ENCODE measurements at regions not wholly inside any gene's neighbourhood (a gene's known extent, or its start where the extent isn't known, plus 50 kb on each side); places are given as distances from the start of the nearest gene placed in this dataset.
"Not testable (repeated sequence)": the region's sequence is repeated elsewhere in the genome, so short reads cannot be mapped to it uniquely, and the experiment has no call there.

DNA sequence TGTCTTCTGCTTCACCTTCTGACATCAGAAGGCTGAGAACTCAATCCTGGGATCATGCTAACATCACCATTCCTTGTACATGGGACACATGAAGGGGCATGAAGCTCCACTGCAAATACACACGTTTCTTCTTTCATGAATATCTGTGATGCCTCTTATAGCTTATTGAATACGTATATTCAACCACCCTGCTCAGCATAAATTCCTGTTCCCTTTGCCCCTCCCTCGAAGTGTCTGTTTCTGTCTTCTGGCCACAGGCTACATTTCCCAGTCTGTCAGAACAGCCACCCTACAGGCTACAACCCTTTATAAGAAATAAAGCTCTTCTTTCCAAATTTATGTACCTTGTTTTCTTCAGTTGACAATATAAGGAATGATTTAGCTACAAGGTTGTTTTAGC lies 201.3 kb upstream of the STS start:
- Mint-ChIP-seq H3K27ac (no peak overlapping the region), H3K9me3 (peaks cover 4% of the 10 kb centered on the region), H3K4me3 (no peak overlapping the region), H3K27me3 (no peaks in the 10 kb centered on the region), H3K4me1 (no peaks in the 10 kb centered on the region), H3K36me3 (peaks cover 4% of the 10 kb centered on the region)
- ATAC-seq (ENCODE audit: low read depth) = no peak
- no peak for DNase-seq (ENCODE audit: low spot score in 2 of 2)

DNA sequence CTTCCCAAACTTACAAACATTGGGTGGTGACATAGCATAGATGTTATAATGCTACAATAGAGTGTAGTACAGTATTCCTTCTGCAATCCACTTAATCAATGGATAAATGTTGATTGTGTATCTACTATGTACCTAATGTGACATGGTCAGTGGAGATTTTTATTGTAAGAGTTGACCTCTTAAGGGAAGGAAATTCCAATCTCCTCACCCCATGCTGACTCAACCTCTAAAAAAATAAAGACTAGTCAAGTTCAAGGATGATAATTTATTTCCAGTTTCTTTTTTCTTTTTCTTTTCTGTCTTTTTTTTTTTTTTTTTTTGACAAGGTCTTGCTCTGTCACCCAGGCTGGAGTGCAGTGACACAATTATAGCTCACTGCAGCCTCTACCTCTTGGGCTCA lies 206.5 kb upstream of the STS start:
- ATAC-seq (ENCODE audit: low read depth) (no peak), DNase-seq (ENCODE audit: low spot score in 2 of 2) (no peak)
- Mint-ChIP-seq H3K9me3 (no peaks in the 10 kb centered on the region), H3K27me3 (no peaks in the 10 kb centered on the region), H3K4me1 (no peaks in the 10 kb centered on the region), H3K36me3 (no peaks in the 10 kb centered on the region), H3K4me3 (no peak overlapping the region), H3K27ac (no peak overlapping the region)

DNA sequence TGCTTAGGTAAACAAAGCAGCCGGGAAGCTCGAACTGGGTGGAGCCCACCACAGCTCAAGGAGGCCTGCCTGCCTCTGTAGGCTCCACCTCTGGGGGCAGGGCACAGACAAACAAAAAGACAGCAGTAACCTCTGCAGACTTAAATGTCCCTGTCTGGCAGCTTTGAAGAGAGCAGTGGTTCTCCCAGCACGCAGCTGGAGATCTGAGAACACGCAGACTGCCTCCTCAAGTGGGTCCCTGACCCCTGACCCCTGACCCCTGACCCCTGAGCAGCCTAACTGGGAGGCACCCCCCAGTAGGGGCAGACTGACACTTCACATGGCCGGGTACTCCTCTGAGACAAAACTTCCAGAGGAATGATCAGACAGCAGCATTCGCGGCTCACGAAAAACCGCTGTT lies 214.6 kb upstream of the STS start:
- not testable (repeated sequence) for H3K4me3 Mint-ChIP-seq; H3K27ac Mint-ChIP-seq; H3K4me1 Mint-ChIP-seq; H3K9me3 Mint-ChIP-seq; H3K36me3 Mint-ChIP-seq; ATAC-seq (ENCODE audit: low read depth); H3K27me3 Mint-ChIP-seq; DNase-seq (ENCODE audit: low spot score in 2 of 2)

DNA sequence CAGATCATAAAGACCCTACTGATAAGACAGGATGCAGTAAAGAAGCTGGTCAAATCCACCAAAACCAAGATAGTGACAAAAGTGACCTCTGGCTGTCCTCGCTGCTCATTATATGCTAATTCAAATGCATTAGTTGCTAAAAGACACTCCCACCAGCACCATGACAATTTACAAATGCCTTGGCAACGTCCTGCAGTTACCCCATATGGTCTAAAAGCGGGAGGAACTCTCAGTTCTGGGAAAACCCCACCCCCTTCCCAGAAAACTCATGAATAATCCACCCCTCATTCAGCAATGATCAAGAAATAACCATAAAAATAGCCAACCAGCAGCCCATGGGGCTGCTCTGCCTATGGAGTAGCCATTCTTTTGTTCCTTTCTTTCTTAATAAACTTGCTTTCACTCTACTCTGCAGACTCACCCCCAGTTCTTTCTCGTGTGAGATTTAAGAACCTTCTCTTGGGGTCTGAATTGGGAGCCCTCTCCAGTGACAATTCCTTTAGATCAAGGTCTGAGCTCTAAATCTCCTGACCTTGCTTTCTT lies 217.1 kb upstream of the STS start:
- Mint-ChIP-seq H3K27ac (no peak overlapping the region), H3K4me1 (no peaks in the 10 kb centered on the region), H3K27me3 (no peaks in the 10 kb centered on the region), H3K9me3 (no peaks in the 10 kb centered on the region), H3K36me3 (no peaks in the 10 kb centered on the region), H3K4me3 (no peak overlapping the region)
- ATAC-seq (ENCODE audit: low read depth) = no peak
- DNase-seq (ENCODE audit: low spot score in 2 of 2) = no peak

DNA sequence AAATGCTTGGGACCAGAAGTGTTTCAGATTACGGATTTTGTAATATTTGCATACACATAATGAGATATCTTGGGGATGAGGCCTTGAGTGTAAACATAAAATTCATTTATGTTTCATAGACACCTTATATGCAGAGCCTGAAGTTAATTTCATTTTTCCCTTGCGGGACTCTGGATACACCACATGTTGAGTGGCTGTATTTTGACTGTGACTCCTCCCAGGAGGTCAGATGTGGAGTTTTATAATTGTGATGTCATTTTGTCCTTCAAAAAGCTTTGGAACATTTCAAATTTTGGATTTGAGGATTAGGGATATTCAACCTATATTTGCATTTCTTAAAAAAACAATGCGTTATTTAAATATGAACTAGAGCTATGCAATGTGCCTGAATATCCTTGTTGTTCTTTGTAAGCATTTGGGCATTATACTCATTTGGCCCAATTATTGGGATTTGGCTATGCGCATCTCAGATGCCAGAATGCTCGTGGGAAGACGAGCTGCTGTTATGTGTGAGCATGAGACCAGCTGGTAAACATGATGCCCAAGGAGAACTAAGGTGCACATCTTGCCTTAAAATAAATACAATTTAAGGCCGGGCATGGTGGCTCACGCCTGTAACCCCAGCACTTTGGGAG lies 223.0 kb upstream of the STS start:
- Mint-ChIP-seq H3K4me1 (no peaks in the 10 kb centered on the region), H3K27ac (no peak overlapping the region), H3K27me3 (no peaks in the 10 kb centered on the region), H3K4me3 (no peak overlapping the region), H3K36me3 (no peaks in the 10 kb centered on the region), H3K9me3 (no peaks in the 10 kb centered on the region)
- no peak for ATAC-seq (ENCODE audit: low read depth)
- DNase-seq (ENCODE audit: low spot score in 2 of 2) = no peak

DNA sequence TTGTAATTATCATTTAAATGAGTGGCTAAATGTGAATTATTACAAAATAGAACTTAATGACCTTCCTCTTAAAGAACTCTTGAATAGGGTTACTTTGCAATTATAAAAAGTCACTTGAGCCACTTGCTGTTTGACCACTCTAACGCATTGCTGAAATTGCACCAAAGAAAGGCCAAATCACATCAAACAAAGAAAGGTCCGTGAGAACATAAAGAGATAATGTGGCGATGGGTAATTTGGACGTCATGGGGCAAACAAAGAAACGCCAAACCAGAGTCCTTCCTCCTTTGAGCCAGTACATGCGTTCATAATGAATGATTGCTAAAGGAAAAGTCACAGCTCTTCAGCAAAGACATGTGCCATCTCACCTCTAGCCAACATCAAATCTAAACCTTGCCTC lies 229.8 kb upstream of the STS start:
- no peaks in the 10 kb centered on the region for H3K9me3 Mint-ChIP-seq
- no peaks in the 10 kb centered on the region for H3K27me3 Mint-ChIP-seq
- H3K4me1 Mint-ChIP-seq = no peaks in the 10 kb centered on the region
- DNase-seq (ENCODE audit: low spot score in 2 of 2) (no peak), ATAC-seq (ENCODE audit: low read depth) (no peak)
- no peak overlapping the region for H3K27ac Mint-ChIP-seq
- H3K36me3 Mint-ChIP-seq = no peaks in the 10 kb centered on the region
- no peak overlapping the region for H3K4me3 Mint-ChIP-seq

DNA sequence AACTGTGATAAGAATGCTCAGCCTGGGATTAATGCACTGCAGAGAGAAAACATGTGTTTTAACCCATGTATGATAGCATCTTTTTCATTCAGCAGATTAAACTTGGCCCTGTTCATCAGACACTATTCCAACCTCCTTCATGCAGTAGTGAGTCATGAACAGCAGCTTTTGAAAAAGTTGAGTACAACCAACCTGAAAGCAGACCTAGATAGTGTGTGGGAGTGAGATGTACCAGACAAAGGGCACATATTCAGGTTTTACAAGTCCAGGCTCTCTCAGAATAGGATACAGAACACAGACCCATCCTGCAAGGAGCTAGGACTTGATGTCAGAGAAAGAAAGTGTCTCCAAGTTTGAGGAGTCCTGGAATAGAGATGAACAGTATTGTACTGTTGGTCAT lies 237.3 kb upstream of the STS start:
- no peak overlapping the region for H3K27ac Mint-ChIP-seq
- ATAC-seq (ENCODE audit: low read depth) (no peak), DNase-seq (ENCODE audit: low spot score in 2 of 2) (no peak)
- H3K4me3 Mint-ChIP-seq = no peak overlapping the region
- no peaks in the 10 kb centered on the region for H3K27me3 Mint-ChIP-seq
- no peaks in the 10 kb centered on the region for H3K36me3 Mint-ChIP-seq
- H3K4me1 Mint-ChIP-seq = peaks cover 2% of the 10 kb centered on the region
- no peaks in the 10 kb centered on the region for H3K9me3 Mint-ChIP-seq

DNA sequence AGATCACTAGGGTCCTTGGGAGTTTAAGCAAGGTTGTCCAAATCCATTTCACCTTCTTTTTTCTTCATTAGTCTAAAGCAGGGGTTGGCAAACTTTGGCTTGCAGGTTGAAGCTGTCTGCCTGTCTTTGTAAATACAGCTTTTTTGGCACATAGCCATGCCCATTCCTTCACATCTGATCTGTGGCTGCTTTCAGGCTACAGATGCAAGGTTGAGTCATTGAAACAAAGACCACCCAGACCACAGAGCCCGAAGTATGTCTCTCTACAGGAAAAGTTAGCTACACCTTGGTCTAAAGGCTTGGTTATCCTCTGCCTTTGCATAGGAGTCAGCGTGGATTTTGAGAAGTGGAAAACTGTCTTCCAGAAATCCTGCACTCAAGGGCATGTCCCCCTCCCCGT lies 238.1 kb upstream of the STS start:
- Mint-ChIP-seq H3K4me3 (no peak overlapping the region), H3K27me3 (no peaks in the 10 kb centered on the region)
- ATAC-seq (ENCODE audit: low read depth) = no peak

DNA sequence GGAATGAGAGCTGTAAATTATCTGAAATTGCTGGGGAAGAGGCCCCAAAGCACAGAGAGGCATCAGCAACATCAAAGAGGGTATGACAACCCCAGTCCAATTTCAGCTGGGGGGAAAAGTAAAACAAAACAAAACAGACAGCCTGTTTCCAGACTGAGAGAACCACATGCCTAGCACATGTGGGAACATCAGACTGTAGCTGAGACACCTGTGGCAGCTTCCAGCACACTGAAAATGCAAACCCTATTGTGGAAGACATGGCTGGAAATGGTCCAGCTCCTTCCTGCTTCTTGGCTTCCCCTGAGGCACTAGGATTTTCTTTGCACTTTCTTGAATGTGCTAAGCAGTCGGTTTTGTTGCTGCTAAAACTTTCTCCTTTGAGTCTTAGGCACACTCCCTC lies 240.9 kb upstream of the STS start:
- Mint-ChIP-seq H3K36me3 (no peaks in the 10 kb centered on the region), H3K27ac (no peak overlapping the region), H3K4me3 (no peak overlapping the region), H3K9me3 (no peaks in the 10 kb centered on the region), H3K4me1 (peaks cover 2% of the 10 kb centered on the region), H3K27me3 (no peaks in the 10 kb centered on the region)
- no peak for ATAC-seq (ENCODE audit: low read depth)
- DNase-seq (ENCODE audit: low spot score in 2 of 2) = no peak

More for the DNA sequence above, 238.1 kb upstream of the STS start:
- H3K27ac Mint-ChIP-seq = no peak overlapping the region
- H3K4me1 Mint-ChIP-seq = peaks cover 2% of the 10 kb centered on the region
- H3K36me3 Mint-ChIP-seq = no peaks in the 10 kb centered on the region
- no peaks in the 10 kb centered on the region for H3K9me3 Mint-ChIP-seq
- no peak for DNase-seq (ENCODE audit: low spot score in 2 of 2)

DNA sequence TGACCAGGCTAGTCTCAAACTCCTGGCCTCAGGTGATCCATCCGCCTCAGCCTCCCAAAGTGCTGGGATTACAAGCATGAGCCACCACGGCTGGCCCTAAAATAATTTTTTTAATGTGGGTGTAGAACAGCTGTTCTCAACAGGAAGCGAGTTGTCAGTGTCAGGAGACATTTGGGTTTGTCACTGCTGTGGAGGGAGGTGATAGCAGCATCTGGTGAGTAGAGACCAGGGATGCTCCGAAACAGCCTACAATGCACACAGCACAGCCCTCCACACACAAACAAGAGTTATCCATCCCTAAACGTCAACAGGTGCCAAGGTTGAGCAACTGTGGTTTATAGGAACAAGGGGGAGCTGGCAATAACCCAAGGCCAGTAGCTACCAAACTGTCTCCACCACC lies 243.4 kb upstream of the STS start:
- H3K4me3 Mint-ChIP-seq = no peak overlapping the region
- no peak for ATAC-seq (ENCODE audit: low read depth)
- H3K4me1 Mint-ChIP-seq = peaks cover 2% of the 10 kb centered on the region
- H3K27ac Mint-ChIP-seq = no peak overlapping the region
- H3K27me3 Mint-ChIP-seq = no peaks in the 10 kb centered on the region
- no peak for DNase-seq (ENCODE audit: low spot score in 2 of 2)
- H3K9me3 Mint-ChIP-seq = no peaks in the 10 kb centered on the region
- no peaks in the 10 kb centered on the region for H3K36me3 Mint-ChIP-seq

DNA sequence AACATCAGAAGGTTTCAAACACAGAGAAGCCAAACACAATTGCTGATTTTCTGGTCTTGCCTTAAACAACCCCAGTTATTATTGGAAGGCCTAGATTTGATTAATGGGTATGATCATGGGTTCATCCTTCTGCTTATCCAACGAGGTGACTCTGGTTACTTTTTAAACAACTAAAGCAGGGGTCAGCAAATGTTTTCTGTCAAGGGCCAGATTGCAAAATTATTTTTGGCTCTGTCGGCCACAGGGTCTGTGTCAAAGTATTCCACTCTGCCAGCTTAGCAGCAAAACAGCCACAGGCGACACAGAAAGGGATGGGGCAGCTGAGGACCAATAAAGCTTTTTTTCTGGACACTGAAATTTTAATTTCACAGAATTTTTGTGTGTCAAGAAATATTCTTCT lies 249.1 kb upstream of the STS start:
- no peaks in the 10 kb centered on the region for H3K27me3 Mint-ChIP-seq
- no peak overlapping the region for H3K4me3 Mint-ChIP-seq
- no peak for ATAC-seq (ENCODE audit: low read depth)
- no peaks in the 10 kb centered on the region for H3K36me3 Mint-ChIP-seq
- H3K4me1 Mint-ChIP-seq = no peaks in the 10 kb centered on the region
- no peak overlapping the region for H3K27ac Mint-ChIP-seq
- DNase-seq (ENCODE audit: low spot score in 2 of 2) = no peak
- no peaks in the 10 kb centered on the region for H3K9me3 Mint-ChIP-seq

DNA sequence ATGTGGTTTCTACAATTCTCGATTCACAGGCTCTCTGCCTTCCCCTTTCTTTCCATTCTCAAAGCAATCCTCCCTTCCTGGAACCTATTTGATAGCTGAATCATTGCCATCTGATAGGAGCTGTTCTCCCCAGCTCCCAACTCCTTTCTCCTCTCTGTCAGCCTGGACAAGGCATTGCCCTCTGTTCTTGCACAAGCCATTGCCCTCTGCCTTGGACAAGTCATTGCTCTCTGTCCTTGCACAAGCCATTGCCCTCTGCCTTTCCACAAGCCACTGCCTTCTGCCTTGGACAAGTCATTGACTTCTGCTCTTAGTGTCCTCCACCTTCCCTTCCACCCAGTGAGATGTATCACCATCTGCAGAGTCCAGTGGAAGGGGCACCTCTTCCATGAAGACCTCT lies 256.1 kb upstream of the STS start:
- H3K4me1 Mint-ChIP-seq = peaks cover 3% of the 10 kb centered on the region
- H3K9me3 Mint-ChIP-seq = peaks cover 2% of the 10 kb centered on the region
- no peak for ATAC-seq (ENCODE audit: low read depth)
- H3K4me3 Mint-ChIP-seq = no peak overlapping the region
- no peak for DNase-seq (ENCODE audit: low spot score in 2 of 2)
- no peak overlapping the region for H3K27ac Mint-ChIP-seq
- peaks cover 2% of the 10 kb centered on the region for H3K27me3 Mint-ChIP-seq
- H3K36me3 Mint-ChIP-seq = peaks cover 3% of the 10 kb centered on the region

DNA sequence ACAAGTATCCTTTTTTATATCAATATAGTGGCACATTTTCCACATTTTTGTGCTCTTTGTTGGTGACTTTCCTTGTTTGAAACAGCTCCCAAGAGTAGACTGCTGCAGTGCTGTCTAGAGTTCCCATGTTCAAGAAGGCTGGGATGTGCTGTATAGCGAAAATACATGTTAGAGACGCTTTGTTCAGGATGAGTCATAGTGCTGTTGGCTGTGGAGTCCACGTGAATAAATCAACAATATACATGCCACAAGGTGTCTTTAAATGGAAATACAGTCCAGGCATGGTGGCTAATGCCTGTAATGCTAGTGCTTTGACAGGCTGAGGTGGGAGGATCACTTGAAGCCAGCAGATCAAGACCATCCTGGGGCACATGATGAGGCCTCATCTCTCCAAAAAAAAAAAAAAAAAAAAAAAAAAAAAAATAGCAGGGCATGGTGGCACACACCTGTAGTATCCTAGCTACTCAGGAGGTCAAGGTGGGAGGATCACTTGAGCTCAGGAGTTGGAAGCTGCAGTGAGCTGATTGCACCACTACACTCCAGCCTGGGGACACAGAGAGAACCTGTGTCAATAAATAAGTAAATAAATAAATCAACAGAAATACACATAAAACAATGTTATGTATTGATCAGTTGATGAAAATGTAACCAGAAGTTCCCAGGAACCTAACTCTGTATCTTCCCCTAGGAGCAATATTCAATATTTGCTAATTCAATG lies 256.8 kb upstream of the STS start:
- H3K9me3 Mint-ChIP-seq = peaks cover 2% of the 10 kb centered on the region
- ATAC-seq (ENCODE audit: low read depth) = no peak

DNA sequence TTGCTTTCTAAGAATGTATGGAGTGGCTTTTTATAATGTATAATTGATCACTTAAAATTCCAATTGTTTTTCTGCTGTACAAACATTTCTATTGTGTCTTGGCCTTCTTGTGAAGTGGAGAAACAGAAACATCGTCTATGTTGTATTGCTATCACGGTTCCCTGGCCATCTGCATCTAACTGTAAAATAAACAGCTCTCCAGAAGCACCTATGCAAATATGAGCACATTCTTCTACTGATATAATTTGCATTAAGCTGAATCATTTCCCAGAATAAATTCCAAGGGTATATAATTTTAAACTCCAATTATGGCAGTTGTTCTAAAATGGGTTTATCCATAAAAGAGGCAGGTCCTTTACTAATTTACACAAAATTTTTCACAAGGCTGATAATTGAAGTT lies 261.6 kb upstream of the STS start:
- ATAC-seq (ENCODE audit: low read depth) = no peak
- DNase-seq (ENCODE audit: low spot score in 2 of 2) = no peak
- Mint-ChIP-seq H3K4me3 (no peak overlapping the region), H3K36me3 (no peaks in the 10 kb centered on the region), H3K4me1 (no peaks in the 10 kb centered on the region), H3K27me3 (peaks cover 2% of the 10 kb centered on the region), H3K9me3 (no peaks in the 10 kb centered on the region), H3K27ac (no peak overlapping the region)

More for the DNA sequence above, 256.8 kb upstream of the STS start:
- no peak overlapping the region for H3K27ac Mint-ChIP-seq
- DNase-seq (ENCODE audit: low spot score in 2 of 2) = no peak
- peaks cover 3% of the 10 kb centered on the region for H3K4me1 Mint-ChIP-seq
- H3K4me3 Mint-ChIP-seq = no peak overlapping the region
- H3K27me3 Mint-ChIP-seq = peaks cover 2% of the 10 kb centered on the region
- peaks cover 3% of the 10 kb centered on the region for H3K36me3 Mint-ChIP-seq

DNA sequence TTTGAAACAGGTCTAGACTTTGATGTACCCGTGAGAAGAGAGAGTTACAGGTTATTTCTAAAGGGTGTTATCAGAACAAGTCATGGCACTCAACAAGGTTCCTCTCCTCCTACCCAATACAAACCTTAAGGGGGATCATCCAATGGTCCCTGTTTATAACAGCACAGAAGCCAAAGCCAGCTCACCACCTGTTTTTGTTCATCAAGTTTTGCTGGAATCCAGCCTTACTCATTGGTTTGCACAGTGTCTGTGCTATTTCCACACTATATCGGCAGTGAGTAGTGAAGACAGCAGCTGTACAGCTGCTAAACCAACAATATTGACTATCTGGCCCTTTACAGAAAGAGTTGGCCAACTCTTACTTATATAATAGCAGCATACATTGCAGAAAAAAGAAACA lies 262.1 kb upstream of the STS start:
- DNase-seq (ENCODE audit: low spot score in 2 of 2) (no peak), ATAC-seq (ENCODE audit: low read depth) (no peak)
- Mint-ChIP-seq H3K27me3 (peaks cover 2% of the 10 kb centered on the region), H3K27ac (no peak overlapping the region), H3K4me1 (no peaks in the 10 kb centered on the region), H3K4me3 (no peak overlapping the region), H3K36me3 (no peaks in the 10 kb centered on the region), H3K9me3 (no peaks in the 10 kb centered on the region)

Data from memory B cell (primary cell).